ENCODE measurements at regions not wholly inside any gene's neighbourhood (a gene's known extent, or its start where the extent isn't known, plus 50 kb on each side); places are given as distances from the start of the nearest gene placed in this dataset.

- DNase-seq (ENCODE audit: low spot score) = no peak
- no peak for TF ChIP-seq GABPA (IDR thresholded peaks at IDR 0.05 in 1 of 2, conservative IDR thresholded peaks at IDR 0.05 in 1 of 2)
- TF ChIP-seq JUND (IDR thresholded peaks at IDR 0.05) = no peak
- TF ChIP-seq, protein P1, sequence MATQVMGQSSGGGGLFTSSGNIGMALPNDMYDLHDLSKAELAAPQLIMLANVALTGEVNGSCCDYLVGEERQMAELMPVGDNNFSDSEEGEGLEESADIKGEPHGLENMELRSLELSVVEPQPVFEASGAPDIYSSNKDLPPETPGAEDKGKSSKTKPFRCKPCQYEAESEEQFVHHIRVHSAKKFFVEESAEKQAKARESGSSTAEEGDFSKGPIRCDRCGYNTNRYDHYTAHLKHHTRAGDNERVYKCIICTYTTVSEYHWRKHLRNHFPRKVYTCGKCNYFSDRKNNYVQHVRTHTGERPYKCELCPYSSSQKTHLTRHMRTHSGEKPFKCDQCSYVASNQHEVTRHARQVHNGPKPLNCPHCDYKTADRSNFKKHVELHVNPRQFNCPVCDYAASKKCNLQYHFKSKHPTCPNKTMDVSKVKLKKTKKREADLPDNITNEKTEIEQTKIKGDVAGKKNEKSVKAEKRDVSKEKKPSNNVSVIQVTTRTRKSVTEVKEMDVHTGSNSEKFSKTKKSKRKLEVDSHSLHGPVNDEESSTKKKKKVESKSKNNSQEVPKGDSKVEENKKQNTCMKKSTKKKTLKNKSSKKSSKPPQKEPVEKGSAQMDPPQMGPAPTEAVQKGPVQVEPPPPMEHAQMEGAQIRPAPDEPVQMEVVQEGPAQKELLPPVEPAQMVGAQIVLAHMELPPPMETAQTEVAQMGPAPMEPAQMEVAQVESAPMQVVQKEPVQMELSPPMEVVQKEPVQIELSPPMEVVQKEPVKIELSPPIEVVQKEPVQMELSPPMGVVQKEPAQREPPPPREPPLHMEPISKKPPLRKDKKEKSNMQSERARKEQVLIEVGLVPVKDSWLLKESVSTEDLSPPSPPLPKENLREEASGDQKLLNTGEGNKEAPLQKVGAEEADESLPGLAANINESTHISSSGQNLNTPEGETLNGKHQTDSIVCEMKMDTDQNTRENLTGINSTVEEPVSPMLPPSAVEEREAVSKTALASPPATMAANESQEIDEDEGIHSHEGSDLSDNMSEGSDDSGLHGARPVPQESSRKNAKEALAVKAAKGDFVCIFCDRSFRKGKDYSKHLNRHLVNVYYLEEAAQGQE (IDR thresholded peaks at IDR 0.05) = no peak
- TF ChIP-seq, protein P2, sequence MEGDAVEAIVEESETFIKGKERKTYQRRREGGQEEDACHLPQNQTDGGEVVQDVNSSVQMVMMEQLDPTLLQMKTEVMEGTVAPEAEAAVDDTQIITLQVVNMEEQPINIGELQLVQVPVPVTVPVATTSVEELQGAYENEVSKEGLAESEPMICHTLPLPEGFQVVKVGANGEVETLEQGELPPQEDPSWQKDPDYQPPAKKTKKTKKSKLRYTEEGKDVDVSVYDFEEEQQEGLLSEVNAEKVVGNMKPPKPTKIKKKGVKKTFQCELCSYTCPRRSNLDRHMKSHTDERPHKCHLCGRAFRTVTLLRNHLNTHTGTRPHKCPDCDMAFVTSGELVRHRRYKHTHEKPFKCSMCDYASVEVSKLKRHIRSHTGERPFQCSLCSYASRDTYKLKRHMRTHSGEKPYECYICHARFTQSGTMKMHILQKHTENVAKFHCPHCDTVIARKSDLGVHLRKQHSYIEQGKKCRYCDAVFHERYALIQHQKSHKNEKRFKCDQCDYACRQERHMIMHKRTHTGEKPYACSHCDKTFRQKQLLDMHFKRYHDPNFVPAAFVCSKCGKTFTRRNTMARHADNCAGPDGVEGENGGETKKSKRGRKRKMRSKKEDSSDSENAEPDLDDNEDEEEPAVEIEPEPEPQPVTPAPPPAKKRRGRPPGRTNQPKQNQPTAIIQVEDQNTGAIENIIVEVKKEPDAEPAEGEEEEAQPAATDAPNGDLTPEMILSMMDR (IDR thresholded peaks at IDR 0.05; ENCODE audit: low read depth, low read length, missing input control) = no peak
- TF ChIP-seq RXRA (IDR thresholded peaks at IDR 0.05) = no peak
- TF ChIP-seq, protein P3, sequence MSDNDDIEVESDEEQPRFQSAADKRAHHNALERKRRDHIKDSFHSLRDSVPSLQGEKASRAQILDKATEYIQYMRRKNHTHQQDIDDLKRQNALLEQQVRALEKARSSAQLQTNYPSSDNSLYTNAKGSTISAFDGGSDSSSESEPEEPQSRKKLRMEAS (IDR thresholded peaks at IDR 0.05) = no peak
- TF ChIP-seq EGR1 (IDR thresholded peaks at IDR 0.05; ENCODE audit: low read depth in 2 of 2) = no peak
- no peak for TF ChIP-seq ZBTB33 (IDR thresholded peaks at IDR 0.05)
- TF ChIP-seq FOXA1 (IDR thresholded peaks at IDR 0.05) = no peak
- no peak for TF ChIP-seq HNF4G (IDR thresholded peaks at IDR 0.05)
- WGBS = 71% methylated on average over 3 of the region's 3 CpGs
- H3K27ac ChIP-seq (ENCODE audit: low read depth in 1 of 2, low read length in 2 of 2) = no peak overlapping the region
- H3K9ac ChIP-seq (ENCODE audit: low read depth in 1 of 2, low read length in 2 of 2) = no peak overlapping the region
- no peaks in the 10 kb centered on the region for H3K36me3 ChIP-seq (ENCODE audit: control insufficient read depth in 4 of 4, insufficient read depth in 3 of 4, low read depth in 1 of 4, low read length in 3 of 4)
- no peak overlapping the region for H3K4me3 ChIP-seq (ENCODE audit: low read depth in 1 of 3, low read length in 3 of 3)
- no peaks in the 10 kb centered on the region for H3K4me1 ChIP-seq (ENCODE audit: control insufficient read depth in 4 of 4, insufficient read depth in 4 of 4, low read length in 3 of 4)
- peaks cover 0 to 3% (median 0%) of the 10 kb centered on the region in 4 donors for H3K9me3 ChIP-seq (ENCODE audit: control insufficient read depth in 4 of 4, low read length in 3 of 4)
- H3K27me3 ChIP-seq (ENCODE audit: control insufficient read depth in 4 of 4, insufficient read depth in 4 of 4, low read length in 3 of 4) = no peaks in the 10 kb centered on the region
Measured at GRCh38 chr4:96406742-96407141, 566.8 kb downstream of the PDHA2 start.

GRCh38 chr4:96407225-96407624, 567.3 kb downstream of the PDHA2 start:
- 69% methylated on average over 4 of the region's 4 CpGs for WGBS
- no peak for DNase-seq (ENCODE audit: low spot score)
- no peak overlapping the region for H3K4me3 ChIP-seq (ENCODE audit: low read depth in 1 of 3, low read length in 3 of 3)
- TF ChIP-seq RXRA (IDR thresholded peaks at IDR 0.05) (no peak), NR2F2 (IDR thresholded peaks at IDR 0.05) (no peak), HNF4A (conservative IDR thresholded peaks at IDR 0.05) (no peak), GABPA (IDR thresholded peaks at IDR 0.05 in 1 of 2, conservative IDR thresholded peaks at IDR 0.05 in 1 of 2) (no peak), HNF4G (IDR thresholded peaks at IDR 0.05) (no peak), TAF1 (conservative IDR thresholded peaks at IDR 0.05) (no peak), FOXA1 (IDR thresholded peaks at IDR 0.05) (no peak), SP1 (IDR thresholded peaks at IDR 0.05) (no peak), ZBTB33 (IDR thresholded peaks at IDR 0.05) (no peak), YY1 (IDR thresholded peaks at IDR 0.05) (no peak), JUND (IDR thresholded peaks at IDR 0.05) (no peak), ATF3 (IDR thresholded peaks at IDR 0.05) (no peak), FOXA2 (IDR thresholded peaks at IDR 0.05) (no peak), EGR1 (IDR thresholded peaks at IDR 0.05; ENCODE audit: low read depth in 2 of 2) (no peak)
- TF ChIP-seq, protein P3 (IDR thresholded peaks at IDR 0.05) = no peak
- TF ChIP-seq, protein P1 (IDR thresholded peaks at IDR 0.05) = no peak

More at GRCh38 chr4:96407225-96407624, 567.3 kb downstream of the PDHA2 start:
- Histone ChIP-seq H3K9me3 (ENCODE audit: control insufficient read depth in 4 of 4, low read length in 3 of 4) (peaks cover 0 to 3% (median 0%) of the 10 kb centered on the region in 4 donors), H3K27me3 (ENCODE audit: control insufficient read depth in 4 of 4, insufficient read depth in 4 of 4, low read length in 3 of 4) (no peaks in the 10 kb centered on the region), H3K9ac (ENCODE audit: low read depth in 1 of 2, low read length in 2 of 2) (no peak overlapping the region), H3K36me3 (ENCODE audit: control insufficient read depth in 4 of 4, insufficient read depth in 3 of 4, low read depth in 1 of 4, low read length in 3 of 4) (no peaks in the 10 kb centered on the region), H3K27ac (ENCODE audit: low read depth in 1 of 2, low read length in 2 of 2) (no peak overlapping the region), H3K4me1 (ENCODE audit: control insufficient read depth in 4 of 4, insufficient read depth in 4 of 4, low read length in 3 of 4) (no peaks in the 10 kb centered on the region)

Data from liver (tissue), 8 donors.